ENCODE measurements at regions not wholly inside any gene's neighbourhood (a gene's known extent, or its start where the extent isn't known, plus 50 kb on each side); places are given as distances from the start of the nearest gene placed in this dataset.

DNA sequence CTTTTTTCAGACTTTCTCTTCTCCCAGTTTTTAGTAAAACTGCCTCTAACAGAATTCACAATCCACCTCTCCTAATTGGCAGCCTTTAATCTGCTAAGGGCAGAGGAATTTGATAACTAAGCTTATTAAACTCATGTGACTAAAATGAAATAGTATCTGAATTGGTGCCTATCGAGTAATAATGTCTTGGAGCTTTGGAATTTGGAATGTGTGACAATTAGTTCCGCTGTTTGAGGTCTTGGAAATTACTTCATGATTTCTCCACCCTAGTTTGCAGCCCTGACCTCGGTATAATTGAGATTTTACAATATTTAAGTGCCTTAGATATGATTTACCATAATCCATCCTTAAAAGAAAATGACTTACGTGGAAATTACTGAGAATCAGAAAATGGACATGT, 190.4 kb upstream of the NEBL start:
- no peak for ATAC-seq
- intact Hi-C loops (cut with DNase I): no loop called here
- no peak for DNase-seq

GRCh38 chr10:21084700-21085099, 187.6 kb upstream of the NEBL start:
- intact Hi-C loops (cut with DNase I): loop anchor here in 1 of 2 donors (5.0 kb wide), 1 partner anchor 183 kb away; no protein-coding TSS in a partner anchor
- DNase-seq (no peak), ATAC-seq (no peak)

DNA sequence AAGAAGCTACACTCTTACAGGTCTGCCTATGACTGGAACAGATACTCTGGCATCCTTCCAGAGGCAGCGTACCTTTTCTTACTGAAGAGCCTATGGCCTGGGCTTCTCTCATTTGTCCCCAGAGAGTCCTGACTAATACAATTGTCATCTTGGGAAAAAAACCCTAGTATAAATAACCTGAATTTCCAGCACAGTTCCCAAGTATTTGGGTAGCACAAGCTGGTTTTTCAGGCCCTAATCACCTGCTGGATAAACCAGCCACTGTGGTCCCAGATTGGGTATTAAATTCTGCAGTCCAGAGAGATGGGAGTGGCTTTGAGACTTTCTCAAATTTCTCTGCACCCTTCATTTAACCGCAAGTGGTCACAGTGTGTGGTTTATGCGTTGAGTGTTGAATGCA, 186.8 kb upstream of the NEBL start:
- intact Hi-C loops (cut with DNase I): loop anchor here in 1 of 2 donors (5.0 kb wide), 1 partner anchor 183 kb away; no protein-coding TSS in a partner anchor
- DNase-seq (no peak), ATAC-seq (no peak)

DNA sequence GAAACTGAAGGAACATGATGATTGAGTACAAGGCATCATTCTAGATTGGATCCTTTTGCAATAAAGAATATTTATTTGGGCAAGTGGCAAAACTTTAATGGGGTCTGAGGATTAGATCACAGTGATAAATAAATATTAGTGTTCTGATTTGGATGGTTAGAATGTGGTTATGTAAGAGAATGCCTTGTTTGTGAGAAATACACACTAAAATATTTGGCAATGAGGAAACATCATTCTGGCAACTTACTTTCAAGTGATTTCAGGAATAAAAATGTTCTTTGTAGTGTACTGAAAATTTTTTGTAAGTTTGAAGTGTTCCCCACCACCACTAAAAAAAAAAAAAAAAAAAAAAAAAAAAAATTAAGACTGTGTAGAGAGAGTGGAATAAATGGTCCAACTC, 185.1 kb upstream of the NEBL start:
- no peak for DNase-seq
- no peak for ATAC-seq
- intact Hi-C loops (cut with DNase I): loop anchor here in 1 of 2 donors (5.0 kb wide), 1 partner anchor 185 kb away; no protein-coding TSS in a partner anchor

GRCh38 chr10:21080261-21080660, 183.2 kb upstream of the NEBL start:
- DNase-seq: no peak
- intact Hi-C loops (cut with DNase I): loop anchor here in 1 of 2 donors (5.0 kb wide), 1 partner anchor 187 kb away; no protein-coding TSS in a partner anchor
- ATAC-seq: no peak

- DNase-seq (no peak), ATAC-seq (no peak)
- intact Hi-C loops (cut with DNase I): loop anchor here in 1 of 2 donors (2.0 kb wide), 1 partner anchor 190 kb away; no protein-coding TSS in a partner anchor
These were observed 182.2 kb upstream of the NEBL start for GRCh38 chr10:21079330-21079658.

DNA sequence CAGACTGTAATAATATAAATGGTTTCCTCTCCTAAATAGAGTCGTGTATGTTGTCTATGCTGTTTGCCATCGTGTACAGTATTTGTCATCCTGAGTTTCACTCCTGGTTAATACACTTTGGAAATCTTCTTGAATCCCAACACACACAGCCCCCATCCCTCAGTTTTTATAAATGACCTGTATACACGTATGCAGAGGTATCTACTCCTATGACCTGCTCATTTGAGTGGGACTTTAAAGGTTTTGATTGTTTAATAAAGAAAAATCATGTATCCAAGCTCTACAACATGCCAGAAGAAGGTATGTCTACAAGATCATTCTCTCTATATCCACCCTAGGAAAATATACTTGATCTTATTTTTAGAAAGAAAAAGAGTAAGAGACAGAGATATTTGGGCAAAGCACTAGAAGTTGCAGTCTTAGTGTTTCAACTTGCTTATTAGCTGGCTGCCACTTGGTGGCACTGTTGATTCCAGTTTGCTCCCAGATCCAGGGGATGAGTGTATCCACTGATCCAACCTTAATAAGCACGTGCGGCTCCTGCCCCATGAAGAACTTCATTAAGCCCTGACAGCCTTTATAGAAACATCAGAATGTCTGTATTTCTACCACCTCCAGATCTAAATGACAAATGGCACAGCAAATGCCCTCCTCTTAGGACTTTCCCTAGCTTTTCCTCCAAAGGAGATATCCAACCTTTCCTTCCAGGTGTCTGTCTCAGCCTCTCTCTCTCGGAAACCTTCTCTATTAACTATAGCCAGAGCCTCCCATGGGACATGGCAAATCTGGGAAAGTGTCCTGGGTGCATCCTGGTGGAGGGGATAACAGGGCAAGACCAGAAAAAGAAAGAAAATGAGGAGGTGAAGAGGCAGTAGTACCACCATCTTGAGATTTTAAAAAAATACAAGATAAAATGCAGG, 181.6 kb upstream of the NEBL start:
- intact Hi-C loops (cut with DNase I): loop anchor here in 1 of 2 donors (2.0 kb wide), 1 partner anchor 190 kb away; no protein-coding TSS in a partner anchor

DNA sequence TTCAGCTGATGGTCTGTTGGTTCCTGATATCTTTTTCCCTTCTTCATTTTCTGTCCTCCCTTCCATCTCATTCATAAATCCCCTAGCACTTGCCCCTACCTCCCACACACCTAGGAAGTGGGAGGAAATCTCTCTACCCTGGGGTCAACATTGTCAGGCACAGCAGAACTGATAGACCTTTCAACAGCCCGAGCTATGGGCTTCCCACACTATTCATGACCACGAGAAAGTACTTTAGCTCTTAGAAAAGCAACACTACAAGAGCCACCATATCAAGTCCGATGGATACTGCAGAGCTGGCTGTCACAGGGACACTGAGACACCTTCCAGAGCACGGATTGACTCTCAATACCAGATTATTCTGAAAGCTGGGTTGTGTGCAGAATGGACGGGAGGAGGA, 180.6 kb upstream of the NEBL start:
- DNase-seq (no peak), ATAC-seq (peak; percentile 72 to 76)
- intact Hi-C loops (cut with DNase I): loop anchor here in 1 of 2 donors (2.0 kb wide), 1 partner anchor 191 kb away; no protein-coding TSS in a partner anchor

More for the DNA sequence above, 181.6 kb upstream of the NEBL start:
- DNase-seq (peak; percentile 64), ATAC-seq (peak; percentile 82 to 90)

DNA sequence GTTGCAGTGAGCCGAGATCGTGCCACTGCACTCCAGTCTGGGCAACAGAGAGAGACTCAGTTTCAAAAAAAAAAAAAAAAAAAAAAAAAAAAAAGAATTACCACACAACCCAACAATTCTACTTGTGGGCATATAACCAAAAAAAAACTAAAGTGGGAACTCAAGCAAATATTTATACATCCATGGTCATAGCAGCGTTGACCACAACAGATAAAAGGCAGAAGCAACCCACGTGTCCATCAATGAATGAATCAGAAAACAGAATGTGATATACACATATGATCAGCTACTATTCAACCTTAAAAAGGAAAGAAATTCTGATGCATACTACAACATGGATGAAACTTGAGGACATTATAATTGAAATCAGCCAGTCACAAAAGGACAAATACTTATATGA, 179.3 kb upstream of the NEBL start:
- no peak for DNase-seq
- no peak for ATAC-seq
- intact Hi-C loops (cut with DNase I): no loop called here

DNA sequence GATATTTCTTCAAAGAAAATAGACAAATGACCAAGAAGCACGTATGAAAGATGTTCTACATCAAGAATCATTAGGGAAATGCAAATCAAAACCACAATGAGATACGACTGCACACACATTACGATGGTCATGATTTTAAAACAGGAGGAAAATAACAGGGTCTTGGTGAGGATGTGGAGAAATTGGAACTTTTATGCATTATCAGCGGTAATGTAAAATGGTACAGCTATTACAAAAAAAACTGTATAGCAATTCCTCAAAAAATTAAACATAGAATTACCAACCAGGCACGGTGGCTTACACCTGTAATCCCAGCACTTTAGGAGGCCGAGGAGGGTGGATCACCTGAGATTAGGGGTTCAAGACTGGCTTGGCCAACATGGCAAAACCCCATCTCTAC, 178.8 kb upstream of the NEBL start:
- intact Hi-C loops (cut with DNase I): no loop called here
- ATAC-seq (no peak), DNase-seq (no peak)

GRCh38 chr10:21071001-21071673, 174.0 kb upstream of the NEBL start:
- no peak for DNase-seq
- intact Hi-C loops (cut with DNase I): no loop called here
- ATAC-seq: no peak

- intact Hi-C loops (cut with DNase I): loop anchor here in 1 of 2 donors (5.0 kb wide), 1 partner anchor 168 kb away; no protein-coding TSS in a partner anchor
- no peak for DNase-seq
- peak; percentile 65 to 72 for ATAC-seq
These were observed 173.0 kb upstream of the NEBL start for GRCh38 chr10:21069929-21070700.

DNA sequence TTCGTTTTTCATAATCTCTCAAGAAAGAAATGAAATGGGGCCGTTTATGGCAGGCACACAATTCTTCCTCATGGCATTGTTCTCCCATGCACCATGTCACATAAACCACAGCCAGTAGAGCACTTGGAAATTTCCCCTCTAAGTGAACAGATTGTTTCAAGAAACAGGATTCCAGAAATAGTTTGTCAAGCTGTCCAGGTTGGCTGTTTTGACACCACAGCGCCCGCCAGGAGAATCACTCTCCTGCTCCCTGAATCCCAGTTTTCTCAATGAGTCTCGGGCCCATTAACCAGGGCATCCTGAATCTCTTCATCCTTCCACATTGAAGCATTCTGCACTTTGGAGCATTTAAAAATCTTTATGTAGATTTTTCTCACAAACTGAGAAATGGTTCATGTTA, 172.2 kb upstream of the NEBL start:
- ATAC-seq: no peak
- intact Hi-C loops (cut with DNase I): loop anchor here in 1 of 2 donors (5.0 kb wide), 1 partner anchor 167 kb away; no protein-coding TSS in a partner anchor
- no peak for DNase-seq

DNA sequence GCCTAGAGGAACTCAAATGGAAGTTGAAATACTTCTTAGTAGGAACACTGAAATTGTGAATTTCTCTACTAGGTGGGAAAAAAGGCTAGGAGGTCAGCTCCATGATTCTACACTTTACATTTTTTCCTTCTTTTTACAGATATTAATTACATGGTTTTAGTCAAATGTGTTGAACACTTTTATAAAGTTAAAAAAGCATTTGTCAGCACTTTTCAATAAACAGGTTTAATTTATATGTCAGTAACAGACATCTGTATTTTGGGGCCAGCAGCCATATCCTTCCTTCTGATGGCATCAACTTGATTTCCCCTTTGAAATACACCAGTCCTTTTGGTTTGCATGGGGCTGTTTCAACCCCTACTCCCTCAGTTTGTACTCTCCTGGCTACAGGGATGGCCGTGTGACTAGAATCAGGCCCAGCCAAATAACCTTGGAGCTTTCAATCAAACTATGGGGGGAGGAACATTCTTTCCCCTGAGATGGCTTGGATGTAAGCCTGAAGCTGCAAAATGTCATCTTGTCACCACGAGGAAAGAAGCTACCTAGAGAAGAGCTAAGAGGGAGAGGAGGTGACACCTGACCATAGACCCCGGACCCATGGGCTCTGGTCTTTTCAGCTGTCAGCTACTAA, 171.0 kb upstream of the NEBL start:
- ATAC-seq: peak in 1 of 2 donors; percentile 67
- intact Hi-C loops (cut with DNase I): loop anchor here in 1 of 2 donors (5.0 kb wide), 1 partner anchor 166 kb away; no protein-coding TSS in a partner anchor
- DNase-seq: no peak

GRCh38 chr10:21065621-21066248, 168.6 kb upstream of the NEBL start:
- intact Hi-C loops (cut with DNase I): loop anchor here in 1 of 2 donors (5.0 kb wide), 1 partner anchor 163 kb away; no protein-coding TSS in a partner anchor
- ATAC-seq: no peak
- no peak for DNase-seq

- ATAC-seq (no peak), DNase-seq (no peak)
- intact Hi-C loops (cut with DNase I): no loop called here
These were observed 164.9 kb upstream of the NEBL start for GRCh38 chr10:21061982-21062381.

- ATAC-seq: no peak
- intact Hi-C loops (cut with DNase I): no loop called here
- no peak for DNase-seq
These were observed 164.1 kb upstream of the NEBL start for GRCh38 chr10:21061184-21061583.

DNA sequence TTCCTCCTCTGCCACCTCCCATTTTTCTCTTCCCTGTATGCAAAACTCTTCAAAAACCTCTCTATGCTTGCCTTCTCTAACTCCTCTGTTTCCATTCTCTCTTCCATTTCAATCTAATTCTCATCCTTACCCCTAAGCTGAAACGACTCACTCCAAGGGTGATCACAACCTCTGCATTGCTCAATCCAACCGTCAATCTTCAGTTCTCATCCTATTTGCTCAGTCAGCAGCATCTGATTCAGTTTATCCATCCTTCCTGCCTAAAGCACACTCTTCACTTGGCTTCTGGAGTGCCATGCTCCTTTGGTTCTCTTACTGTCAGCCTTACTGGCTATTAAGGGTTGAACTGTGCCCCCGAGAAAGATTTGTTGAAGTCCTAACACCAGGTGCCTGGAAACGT, 163.5 kb upstream of the NEBL start:
- intact Hi-C loops (cut with DNase I): no loop called here
- no peak for ATAC-seq
- no peak for DNase-seq

Measured in left cardiac atrium (tissue), 4 donors.